ENCODE measurements at regions not wholly inside any gene's neighbourhood (a gene's known extent, or its start where the extent isn't known, plus 50 kb on each side); places are given as distances from the start of the nearest gene placed in this dataset.
A peak's percentile ranks its signal among the peaks of the same experiment; 100 is the strongest.

- no peak for DNase-seq (ENCODE audit: low read depth in 2 of 2)
These were observed 237.1 kb upstream of the DYNLRB2 start for GRCh38 chr16:80303691-80304090.

GRCh38 chr16:80300876-80301275 is 239.9 kb upstream of the DYNLRB2 start:
- peak; percentile 7 to 38 for DNase-seq (ENCODE audit: low read depth in 2 of 2)

GRCh38 chr16:80300456-80300855 is 240.3 kb upstream of the DYNLRB2 start:
- peak in 1 of 2 donors; percentile 30 for DNase-seq (ENCODE audit: low read depth in 2 of 2)

- peak in 1 of 2 donors; percentile 8 for DNase-seq (ENCODE audit: low read depth in 2 of 2)
These were observed 241.4 kb upstream of the DYNLRB2 start for GRCh38 chr16:80299416-80299815.

GRCh38 chr16:80298676-80299075 is 242.1 kb upstream of the DYNLRB2 start:
- no peak for DNase-seq (ENCODE audit: low read depth in 2 of 2)

- no peak for DNase-seq (ENCODE audit: low read depth in 2 of 2)
These were observed 244.8 kb upstream of the DYNLRB2 start for GRCh38 chr16:80296034-80296433.

- peak in 1 of 2 donors; percentile 20 for DNase-seq (ENCODE audit: low read depth in 2 of 2)
These were observed 246.6 kb upstream of the DYNLRB2 start for GRCh38 chr16:80294172-80294571.

- no peak for DNase-seq (ENCODE audit: low read depth in 2 of 2)
These were observed 252.2 kb upstream of the DYNLRB2 start for GRCh38 chr16:80288616-80289015.

GRCh38 chr16:80287674-80288073 is 253.1 kb upstream of the DYNLRB2 start:
- DNase-seq (ENCODE audit: low read depth in 2 of 2), result no peak

GRCh38 chr16:80285104-80285503 is 255.7 kb upstream of the DYNLRB2 start:
- peak in 1 of 2 donors; percentile 23 for DNase-seq (ENCODE audit: low read depth in 2 of 2)

- DNase-seq (ENCODE audit: low read depth in 2 of 2), result no peak
These were observed 257.1 kb upstream of the DYNLRB2 start for GRCh38 chr16:80283466-80284392.

- DNase-seq (ENCODE audit: low read depth in 2 of 2), result no peak
These were observed 260.2 kb upstream of the DYNLRB2 start for GRCh38 chr16:80280557-80280956.

- no peak for DNase-seq (ENCODE audit: low read depth in 2 of 2)
These were observed 261.1 kb upstream of the DYNLRB2 start for GRCh38 chr16:80279656-80280055.

GRCh38 chr16:80277182-80277581 is 263.6 kb upstream of the DYNLRB2 start:
- no peak for DNase-seq (ENCODE audit: low read depth in 2 of 2)

- no peak for DNase-seq (ENCODE audit: low read depth in 2 of 2)
These were observed 266.1 kb upstream of the DYNLRB2 start for GRCh38 chr16:80274576-80275191.

- no peak for DNase-seq (ENCODE audit: low read depth in 2 of 2)
These were observed 266.9 kb upstream of the DYNLRB2 start for GRCh38 chr16:80273635-80274538.

GRCh38 chr16:80265624-80266306 is 275.0 kb upstream of the DYNLRB2 start:
- no peak for DNase-seq (ENCODE audit: low read depth in 2 of 2)

- no peak for DNase-seq (ENCODE audit: low read depth in 2 of 2)
These were observed 276.7 kb upstream of the DYNLRB2 start for GRCh38 chr16:80263848-80264694.

- DNase-seq (ENCODE audit: low read depth in 2 of 2), result no peak
These were observed 277.5 kb upstream of the DYNLRB2 start for GRCh38 chr16:80263181-80263823.

- peak; percentile 63 to 78 for DNase-seq (ENCODE audit: low read depth in 2 of 2)
These were observed 279.9 kb upstream of the DYNLRB2 start for GRCh38 chr16:80260906-80261311.

Data from dermis microvascular lymphatic vessel endothelial cell (primary cell).